Fibroblast of the conjunctiva (primary cell): ENCODE measurements at regions not wholly inside any gene's neighbourhood (a gene's known extent, or its start where the extent isn't known, plus 50 kb on each side); places are given as distances from the start of the nearest gene placed in this dataset.
"Not testable (repeated sequence)": the region's sequence is repeated elsewhere in the genome, so short reads cannot be mapped to it uniquely, and the experiment has no call there.

Experiments used
- DNase-seq: peaks from one replicate; pipeline ENCODE4 v3.0.0-alpha.2; 2010; ENCODE audit warnings: low read depth

DNA sequence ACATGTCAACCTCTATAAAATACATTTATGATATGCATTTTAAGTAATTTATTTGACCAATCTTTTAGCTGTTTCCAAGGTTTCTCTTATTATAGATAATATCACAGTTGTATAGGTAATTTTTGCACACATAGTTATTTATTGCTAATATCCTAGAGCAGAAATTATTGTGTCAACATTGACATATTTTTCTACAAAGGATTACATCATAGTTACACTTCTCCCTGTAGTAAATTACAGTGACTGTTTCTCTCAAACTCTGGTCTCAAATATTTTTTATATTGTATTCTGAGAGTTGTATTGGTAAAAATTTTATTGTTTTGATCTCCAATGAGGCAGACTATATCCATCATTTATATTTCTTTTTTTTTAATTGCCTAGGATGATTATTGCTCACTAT is 714.4 kb upstream of the CDH6 start:
- DNase-seq = no peak

- no peak for DNase-seq
These were observed 718.1 kb upstream of the CDH6 start for GRCh38 chr5:30475429-30475828.

DNA sequence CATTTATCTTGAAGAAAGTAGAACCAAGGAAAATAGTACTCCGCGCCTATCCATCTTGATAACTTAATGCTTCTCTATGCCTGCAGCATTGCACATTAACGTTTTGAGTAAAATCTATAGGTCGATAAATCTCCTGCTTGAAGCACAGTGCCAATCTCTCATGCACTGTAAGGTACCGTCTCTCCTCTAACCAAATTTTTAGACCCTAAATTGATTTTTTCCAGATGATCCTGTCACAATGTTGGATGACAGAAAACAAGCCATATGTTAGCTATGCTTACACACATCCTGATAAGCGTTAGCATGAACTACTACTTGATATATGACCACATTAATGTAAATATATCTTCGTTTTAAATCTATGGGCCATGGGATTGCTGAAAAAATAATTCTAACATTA is 723.8 kb upstream of the CDH6 start:
- no peak for DNase-seq

DNA sequence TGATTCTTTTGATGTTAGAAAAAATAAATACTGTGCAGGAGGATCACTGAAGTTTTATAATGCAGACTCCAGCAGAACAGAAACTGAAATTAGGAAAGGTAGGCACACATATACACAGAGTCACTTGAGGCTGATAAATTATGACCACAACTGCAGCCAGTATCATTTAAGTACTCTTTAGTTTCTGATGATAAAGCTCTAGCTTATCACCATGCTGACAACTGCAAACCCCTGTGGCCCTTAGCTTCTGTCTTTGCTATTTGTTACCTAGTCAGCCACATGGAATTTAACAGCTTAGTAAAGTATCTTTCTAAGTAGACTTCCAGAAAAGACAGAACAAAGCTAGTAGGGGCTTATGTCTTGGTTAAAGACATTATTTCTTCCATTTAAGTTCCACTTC is 734.8 kb upstream of the CDH6 start:
- no peak for DNase-seq

DNA sequence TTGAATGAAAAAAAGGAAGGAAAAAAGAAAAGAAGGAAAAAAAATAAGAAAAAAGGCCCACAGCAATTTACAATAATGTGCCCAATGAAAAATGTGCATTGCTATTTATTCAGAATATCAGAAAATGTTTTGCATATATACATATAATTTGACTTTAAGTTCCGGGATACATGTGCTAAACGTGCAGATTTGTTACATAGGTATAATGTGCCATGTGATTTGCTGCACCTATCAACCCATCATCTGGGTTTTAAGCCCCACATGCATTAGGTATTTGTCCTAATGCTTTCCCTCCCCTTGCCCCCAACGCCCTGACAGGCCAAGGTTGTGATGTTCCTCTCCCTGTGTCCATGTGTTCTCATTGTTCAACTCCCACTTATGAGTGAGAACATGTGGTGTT is 738.0 kb upstream of the CDH6 start:
- DNase-seq = not testable (repeated sequence)

DNA sequence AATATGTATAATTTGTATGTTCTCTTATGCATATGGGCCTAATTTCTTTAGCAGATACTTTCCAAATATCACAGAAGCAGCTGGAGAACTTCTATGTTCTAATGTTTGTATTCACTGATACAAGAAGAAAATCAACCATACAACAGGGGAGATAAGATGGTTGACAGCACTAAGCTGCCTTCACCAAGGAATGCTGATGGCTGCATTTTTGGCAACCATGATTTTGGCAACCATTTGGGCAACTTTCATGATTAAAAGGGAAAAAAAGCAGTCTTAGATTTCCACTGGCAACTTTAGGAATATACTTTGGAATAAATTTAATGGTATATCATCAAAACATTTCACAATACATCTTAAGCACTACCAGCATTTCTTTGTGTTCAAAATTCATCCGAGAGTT is 740.3 kb upstream of the CDH6 start:
- no peak for DNase-seq

- no peak for DNase-seq
These were observed 743.3 kb upstream of the CDH6 start for GRCh38 chr5:30450153-30450552.

- no peak for DNase-seq
These were observed 746.1 kb upstream of the CDH6 start for GRCh38 chr5:30447431-30447830.

- no peak for DNase-seq
These were observed 747.0 kb upstream of the CDH6 start for GRCh38 chr5:30446456-30446855.

- no peak for DNase-seq
These were observed 754.7 kb upstream of the CDH6 start for GRCh38 chr5:30438785-30439184.

- DNase-seq = no peak
These were observed 756.8 kb upstream of the CDH6 start for GRCh38 chr5:30436691-30437090.

DNA sequence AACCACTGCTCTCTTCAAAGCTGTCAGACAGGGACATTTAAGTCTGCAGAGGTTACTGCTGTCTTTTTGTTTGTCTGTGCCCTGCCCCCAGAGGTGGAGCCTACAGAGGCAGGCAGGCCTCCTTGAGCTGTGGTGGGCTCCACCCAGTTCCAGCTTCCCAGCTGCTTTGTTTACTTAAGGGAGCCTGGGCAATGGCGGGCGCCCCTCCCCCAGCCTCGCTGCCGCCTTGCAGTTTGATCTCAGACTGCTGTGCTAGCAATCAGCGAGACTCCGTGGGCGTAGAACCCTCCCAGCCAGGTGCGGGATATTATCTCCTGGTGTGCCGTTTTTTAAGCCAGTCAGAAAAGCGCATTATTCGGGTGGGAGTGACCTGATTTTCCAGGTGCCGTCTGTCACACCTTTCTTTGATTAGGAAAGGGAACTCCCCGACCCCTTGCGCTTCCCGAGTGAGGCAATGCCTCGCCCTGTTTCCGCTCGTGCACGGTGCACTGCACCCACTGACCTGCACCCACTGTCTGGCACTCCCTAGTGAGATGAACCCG is 764.5 kb upstream of the CDH6 start:
- not testable (repeated sequence) for DNase-seq

DNA sequence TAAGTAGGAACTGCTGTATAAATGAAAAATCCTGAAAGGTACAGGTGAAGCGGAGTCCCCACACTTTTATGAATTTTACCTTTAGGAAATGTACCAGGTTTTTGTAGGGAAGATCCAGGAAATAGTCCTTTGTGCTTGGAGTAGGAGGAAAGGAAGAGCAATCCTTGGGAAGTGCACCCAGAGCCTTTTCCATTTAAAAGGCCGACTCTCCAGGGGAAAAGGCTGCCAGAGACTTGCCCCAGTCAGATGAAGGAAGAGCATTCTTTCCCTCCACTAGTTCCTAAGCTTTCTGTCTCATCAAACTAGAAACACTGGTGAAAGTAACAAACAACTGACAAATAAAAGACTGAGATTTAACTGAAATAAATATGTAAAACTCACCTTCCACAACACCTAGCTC is 779.4 kb upstream of the CDH6 start:
- DNase-seq = no peak

DNA sequence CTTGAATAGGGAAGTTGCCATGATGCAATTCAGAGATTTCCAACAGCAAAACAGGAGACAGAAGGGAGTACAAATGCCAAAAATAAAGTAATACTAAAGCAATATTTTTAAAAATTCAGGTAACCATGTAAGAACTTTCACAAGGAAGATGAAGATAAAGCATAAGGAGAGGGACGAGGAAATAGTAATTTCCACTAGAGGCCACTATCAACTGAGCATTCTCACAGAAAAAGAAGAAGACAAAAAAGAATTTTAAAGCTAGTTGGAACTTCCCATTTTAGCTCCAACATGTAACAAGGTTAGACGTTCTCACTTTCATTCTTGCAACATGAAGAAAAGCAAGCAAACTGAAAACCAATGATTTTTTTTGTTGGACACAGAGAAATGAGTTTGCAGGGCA is 779.9 kb upstream of the CDH6 start:
- no peak for DNase-seq

- no peak for DNase-seq
These were observed 787.7 kb upstream of the CDH6 start for GRCh38 chr5:30405821-30406220.

GRCh38 chr5:30401479-30402058 is 791.9 kb upstream of the CDH6 start:
- DNase-seq = peak; percentile 16

DNA sequence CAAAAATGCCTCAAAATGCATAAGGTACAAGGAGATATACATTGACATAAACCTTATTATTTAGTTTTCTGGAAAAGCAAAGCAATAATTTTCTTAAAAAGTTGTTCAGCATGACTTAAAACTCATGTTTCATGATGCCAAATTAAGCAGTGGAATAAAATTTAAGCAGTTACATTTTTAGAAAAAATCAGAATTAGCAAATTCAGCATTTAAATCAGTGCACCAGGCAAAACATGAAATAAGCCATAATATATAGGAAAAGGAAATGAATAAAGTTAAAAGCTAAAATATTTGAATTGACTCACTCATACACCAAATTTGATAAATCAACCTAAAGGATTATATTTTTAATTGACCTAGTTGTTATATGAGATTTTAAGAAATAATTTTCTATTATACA is 795.1 kb upstream of the CDH6 start:
- DNase-seq = no peak

GRCh38 chr5:30392897-30393296 is 800.6 kb upstream of the CDH6 start:
- DNase-seq = no peak

GRCh38 chr5:30390095-30390494 is 803.4 kb upstream of the CDH6 start:
- no peak for DNase-seq

DNA sequence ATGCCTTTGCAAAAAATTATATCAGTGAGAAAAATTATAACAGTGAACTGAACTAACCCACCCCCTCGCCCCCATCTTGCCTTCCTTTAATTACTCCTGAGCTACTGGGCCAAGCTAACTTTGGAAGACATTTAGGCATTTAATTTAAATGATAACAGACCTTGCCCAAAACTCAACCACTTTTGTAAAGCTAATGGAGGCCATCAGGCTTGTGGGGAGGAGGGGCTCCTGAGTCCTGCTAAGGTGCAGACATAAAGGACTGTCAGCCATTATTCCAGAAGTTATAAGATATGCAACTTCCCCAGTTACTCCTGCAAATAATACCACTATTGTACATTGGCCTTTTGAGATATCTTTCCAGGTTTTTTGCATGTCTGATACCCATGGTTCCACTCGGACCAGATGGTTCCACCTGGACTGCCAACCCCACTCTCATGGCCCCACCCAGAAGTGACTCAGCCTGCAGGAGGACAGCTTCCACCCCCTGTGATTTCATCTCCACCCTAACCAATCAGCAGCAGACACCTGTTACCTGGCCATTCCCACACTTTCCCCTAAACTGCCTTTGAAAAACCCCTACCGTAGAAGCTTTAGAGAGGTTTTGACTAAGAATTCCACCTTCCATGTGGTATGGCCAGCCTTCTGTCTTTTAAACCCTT is 805.4 kb upstream of the CDH6 start:
- no peak for DNase-seq

GRCh38 chr5:30385754-30386153 is 807.7 kb upstream of the CDH6 start:
- DNase-seq = no peak

GRCh38 chr5:30384171-30384570 is 809.3 kb upstream of the CDH6 start:
- DNase-seq = no peak

DNA sequence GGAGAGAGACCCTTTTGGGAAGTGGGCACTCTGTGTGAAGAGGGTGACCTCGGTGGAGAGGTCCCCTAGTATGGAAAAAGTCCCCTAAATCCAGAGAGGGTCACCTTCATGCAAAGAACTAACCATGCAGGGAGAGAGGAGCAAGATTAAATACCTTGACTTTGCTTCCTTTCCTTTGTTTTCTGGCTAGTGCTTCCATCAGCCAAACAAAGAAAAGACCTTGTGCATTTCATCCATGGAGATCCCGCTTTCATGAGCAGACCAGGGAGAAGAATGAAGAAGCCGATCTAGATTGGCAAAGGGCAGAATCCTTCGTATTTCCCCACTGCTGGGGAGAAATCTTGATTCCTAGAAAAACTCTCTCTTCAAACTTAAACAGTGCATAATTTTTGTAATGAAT is 813.3 kb upstream of the CDH6 start:
- DNase-seq = no peak

- no peak for DNase-seq
These were observed 816.6 kb upstream of the CDH6 start for GRCh38 chr5:30376848-30377247.
